Right lobe of liver (tissue), 4 donors: ENCODE measurements at regions not wholly inside any gene's neighbourhood (a gene's known extent, or its start where the extent isn't known, plus 50 kb on each side); places are given as distances from the start of the nearest gene placed in this dataset.

Experiments
- CTCF ChIP-seq, 4 donors: fragments of 200-600 bp in 3 of 4; fragments of 450-650 bp in 1 of 4; IDR thresholded peaks; one replicate each; pipeline versions ENCODE4 v1.5.1 to v1.8.0; 2016 to 2022; ENCODE audit warnings: antibody characterized with exemption in 4 of 4, mild to moderate bottlenecking in 2 of 4
- POLR2A ChIP-seq: fragments of 450-650 bp; IDR thresholded peaks from one replicate; pipeline ENCODE4 v1.6.1; 2017; ENCODE audit warnings: antibody characterized with exemption, mild to moderate bottlenecking
- donor health status: DM: no; HTN: no; CAD: no.
- donor health status: DM: no; HTN: no; CAD: no.
- donor health status: DM: no; HTN: yes; CAD: no.

GRCh38 chr3:104257486-104257885 is 1109.2 kb upstream of the ALCAM start:
- no peak for TF ChIP-seq CTCF (IDR thresholded peaks at IDR 0.05)
- TF ChIP-seq POLR2A: no peak
